Osteoblast (primary cell): ENCODE measurements at regions not wholly inside any gene's neighbourhood (a gene's known extent, or its start where the extent isn't known, plus 50 kb on each side); places are given as distances from the start of the nearest gene placed in this dataset.

Experiments
- DNase-seq: peaks from one replicate; pipeline ENCODE4 v3.0.0; 2011; ENCODE audit warnings: low spot score, mixed read lengths; ENCODE audit not compliant: insufficient read length; ENCODE audit errors: missing footprints
- H2AFZ ChIP-seq: 2 replicates; pipeline ENCODE4 v1.6.0; 2011; ENCODE audit warnings: mild to moderate bottlenecking, low read length
- H3K27ac ChIP-seq: 2 replicates; pipeline ENCODE4 v1.5.1; 2011; ENCODE audit warnings: mild to moderate bottlenecking, low read depth, low read length, moderate library complexity
- H3K27me3 ChIP-seq: 2 replicates; pipeline ENCODE4 v1.6.0; 2012; ENCODE audit warnings: mild to moderate bottlenecking, control low read depth, inconsistent platforms, low read length, moderate library complexity; ENCODE audit not compliant: insufficient read depth
- H3K36me3 ChIP-seq: 2 replicates; pipeline ENCODE4 v1.5.1; 2011; ENCODE audit warnings: mild to moderate bottlenecking, low read length, control low read depth, moderate library complexity; ENCODE audit not compliant: insufficient read depth
- H3K4me1 ChIP-seq: 2 replicates; pipeline ENCODE4 v1.5.1; 2011; ENCODE audit warnings: mild to moderate bottlenecking, low read length, control low read depth, moderate library complexity; ENCODE audit not compliant: insufficient read depth
- H3K4me2 ChIP-seq: 2 replicates; pipeline ENCODE4 v1.6.0; 2011; ENCODE audit warnings: mild to moderate bottlenecking, low read length; ENCODE audit not compliant: insufficient read depth
- H3K4me3 ChIP-seq: fragments of 200-600 bp; sonication (generic); 3 replicates; pipeline ENCODE4 v1.5.1; 2012; ENCODE audit warnings: mild to moderate bottlenecking, low read length, inconsistent platforms; ENCODE audit not compliant: insufficient read depth
- H3K79me2 ChIP-seq: 2 replicates; pipeline ENCODE4 v1.6.0; 2012; ENCODE audit warnings: mild to moderate bottlenecking, low read length, control low read depth, inconsistent platforms; ENCODE audit not compliant: insufficient read depth
- H3K9me3 ChIP-seq: 2 replicates; pipeline ENCODE4 v1.5.1; 2011; ENCODE audit warnings: low read depth, low read length, control low read depth
- H4K20me1 ChIP-seq: 2 replicates; pipeline ENCODE4 v1.6.0; 2012; ENCODE audit warnings: mild to moderate bottlenecking, low read length, control low read depth; ENCODE audit not compliant: insufficient read depth
- TF ChIP-seq, protein P1 (sequence below): IDR thresholded peaks from 2 replicates; pipeline ENCODE4 v1.5.1; 2011; ENCODE audit warnings: mild to moderate bottlenecking, low read depth, low read length, moderate library complexity; ENCODE audit errors: extremely low read depth

GRCh38 chr6:168835991-168836390 lies 395.0 kb downstream of the SMOC2 start:
- Histone ChIP-seq H3K27ac (no peak overlapping the region), H3K4me2 (no peak overlapping the region), H3K27me3 (no peaks in the 10 kb centered on the region), H3K79me2 (no peaks in the 10 kb centered on the region), H3K36me3 (no peaks in the 10 kb centered on the region), H3K4me1 (no peaks in the 10 kb centered on the region), H2AFZ (no peak overlapping the region), H3K9me3 (no peaks in the 10 kb centered on the region), H4K20me1 (no peaks in the 10 kb centered on the region), H3K4me3 (no peak overlapping the region)
- DNase-seq, result no peak
- TF ChIP-seq, protein P1, sequence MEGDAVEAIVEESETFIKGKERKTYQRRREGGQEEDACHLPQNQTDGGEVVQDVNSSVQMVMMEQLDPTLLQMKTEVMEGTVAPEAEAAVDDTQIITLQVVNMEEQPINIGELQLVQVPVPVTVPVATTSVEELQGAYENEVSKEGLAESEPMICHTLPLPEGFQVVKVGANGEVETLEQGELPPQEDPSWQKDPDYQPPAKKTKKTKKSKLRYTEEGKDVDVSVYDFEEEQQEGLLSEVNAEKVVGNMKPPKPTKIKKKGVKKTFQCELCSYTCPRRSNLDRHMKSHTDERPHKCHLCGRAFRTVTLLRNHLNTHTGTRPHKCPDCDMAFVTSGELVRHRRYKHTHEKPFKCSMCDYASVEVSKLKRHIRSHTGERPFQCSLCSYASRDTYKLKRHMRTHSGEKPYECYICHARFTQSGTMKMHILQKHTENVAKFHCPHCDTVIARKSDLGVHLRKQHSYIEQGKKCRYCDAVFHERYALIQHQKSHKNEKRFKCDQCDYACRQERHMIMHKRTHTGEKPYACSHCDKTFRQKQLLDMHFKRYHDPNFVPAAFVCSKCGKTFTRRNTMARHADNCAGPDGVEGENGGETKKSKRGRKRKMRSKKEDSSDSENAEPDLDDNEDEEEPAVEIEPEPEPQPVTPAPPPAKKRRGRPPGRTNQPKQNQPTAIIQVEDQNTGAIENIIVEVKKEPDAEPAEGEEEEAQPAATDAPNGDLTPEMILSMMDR, result no peak

- Histone ChIP-seq H2AFZ (no peak overlapping the region), H4K20me1 (no peaks in the 10 kb centered on the region), H3K79me2 (no peaks in the 10 kb centered on the region), H3K4me3 (no peak overlapping the region), H3K27ac (no peak overlapping the region), H3K4me2 (no peak overlapping the region), H3K4me1 (no peaks in the 10 kb centered on the region), H3K27me3 (no peaks in the 10 kb centered on the region), H3K36me3 (no peaks in the 10 kb centered on the region), H3K9me3 (no peaks in the 10 kb centered on the region)
- no peak for DNase-seq
- TF ChIP-seq, protein P1, result no peak
Measured at GRCh38 chr6:168834801-168835200, 393.8 kb downstream of the SMOC2 start.

DNA sequence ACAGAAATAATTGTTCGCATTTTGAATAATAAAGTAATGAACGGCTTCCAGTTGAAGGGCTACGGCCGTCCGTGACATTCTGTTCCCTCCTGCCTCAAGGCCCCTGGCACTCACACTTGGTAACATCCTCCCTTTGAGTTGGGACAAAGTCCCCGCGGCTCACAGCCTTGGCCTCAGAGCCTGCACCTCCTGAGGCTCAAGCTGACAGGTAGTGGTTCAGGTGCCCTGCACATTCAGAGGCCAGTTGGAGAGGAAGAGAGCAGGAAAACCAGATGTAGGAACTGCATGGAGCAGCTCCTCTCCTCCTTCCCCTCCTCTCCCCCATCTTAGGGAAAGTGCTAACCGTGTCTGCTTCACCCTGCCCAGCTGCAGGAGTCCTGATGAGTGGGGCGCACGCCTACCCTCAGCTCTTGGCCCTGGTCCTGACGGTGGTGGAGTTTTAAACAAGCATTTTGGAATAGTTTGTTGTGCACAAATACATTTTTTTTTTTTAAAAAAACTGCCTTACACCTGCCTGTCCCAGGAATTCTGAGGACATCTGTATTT lies 393.1 kb downstream of the SMOC2 start:
- TF ChIP-seq, protein P1, result no peak
- no peaks in the 10 kb centered on the region for H4K20me1 ChIP-seq
- no peaks in the 10 kb centered on the region for H3K4me1 ChIP-seq
- H3K27me3 ChIP-seq, result no peaks in the 10 kb centered on the region
- no peaks in the 10 kb centered on the region for H3K36me3 ChIP-seq
- H3K4me2 ChIP-seq, result no peak overlapping the region
- no peak overlapping the region for H3K27ac ChIP-seq
- no peak overlapping the region for H2AFZ ChIP-seq
- DNase-seq, result no peak
- no peaks in the 10 kb centered on the region for H3K9me3 ChIP-seq
- H3K79me2 ChIP-seq, result no peaks in the 10 kb centered on the region
- no peak overlapping the region for H3K4me3 ChIP-seq

- H3K4me1 ChIP-seq, result no peaks in the 10 kb centered on the region
- no peaks in the 10 kb centered on the region for H3K79me2 ChIP-seq
- no peak overlapping the region for H3K4me3 ChIP-seq
- no peak overlapping the region for H2AFZ ChIP-seq
- H3K27me3 ChIP-seq, result no peaks in the 10 kb centered on the region
- H3K9me3 ChIP-seq, result no peaks in the 10 kb centered on the region
- H3K4me2 ChIP-seq, result no peak overlapping the region
- no peaks in the 10 kb centered on the region for H4K20me1 ChIP-seq
- TF ChIP-seq, protein P1, result no peak
- no peak overlapping the region for H3K27ac ChIP-seq
- H3K36me3 ChIP-seq, result no peaks in the 10 kb centered on the region
- DNase-seq, result no peak
Measured at GRCh38 chr6:168828800-168829199, 387.8 kb downstream of the SMOC2 start.
